ENCODE measurements at regions not wholly inside any gene's neighbourhood (a gene's known extent, or its start where the extent isn't known, plus 50 kb on each side); places are given as distances from the start of the nearest gene placed in this dataset.

- Histone ChIP-seq H3K27me3 (ENCODE audit: insufficient read depth, poor library complexity, severe bottlenecking) (no peaks in the 10 kb centered on the region), H3K27ac (ENCODE audit: poor library complexity, severe bottlenecking) (no peak overlapping the region), H3K4me1 (ENCODE audit: insufficient read depth, poor library complexity, severe bottlenecking) (no peaks in the 10 kb centered on the region), H3K4me3 (ENCODE audit: severe bottlenecking) (no peak overlapping the region), H3K9me3 (ENCODE audit: severe bottlenecking) (no peaks in the 10 kb centered on the region), H3K36me3 (ENCODE audit: low read depth) (no peaks in the 10 kb centered on the region)
- DNase-seq (ENCODE audit: low spot score) (no peak), ATAC-seq (ENCODE audit: low read depth) (no peak)
- no peak for TF ChIP-seq CTCF (IDR thresholded peaks at IDR 0.05; ENCODE audit: poor library complexity, severe bottlenecking)
Observed at GRCh38 chr20:19073584-19074218, 138.7 kb upstream of the SLC24A3 start.

DNA sequence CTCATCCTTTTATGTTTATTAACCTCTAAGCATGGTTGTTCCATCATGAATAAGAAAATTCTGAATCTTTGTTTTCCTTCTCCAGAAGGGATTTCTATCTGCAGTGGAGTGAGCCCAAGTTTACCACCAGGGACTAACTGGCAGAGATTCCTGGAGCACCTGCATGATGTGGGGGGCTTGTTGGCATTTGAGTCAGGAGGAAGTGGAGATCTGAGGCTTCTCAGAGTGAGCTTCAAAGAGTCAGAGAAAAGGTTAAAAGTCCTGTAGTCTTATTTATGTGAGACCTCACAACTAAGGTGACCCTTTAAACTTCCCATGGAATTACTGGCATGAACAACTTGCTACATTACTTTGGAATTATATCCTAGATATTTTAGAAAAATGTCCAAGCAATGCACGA is 138.1 kb upstream of the SLC24A3 start:
- no peak overlapping the region for H3K4me3 ChIP-seq (ENCODE audit: severe bottlenecking)

DNA sequence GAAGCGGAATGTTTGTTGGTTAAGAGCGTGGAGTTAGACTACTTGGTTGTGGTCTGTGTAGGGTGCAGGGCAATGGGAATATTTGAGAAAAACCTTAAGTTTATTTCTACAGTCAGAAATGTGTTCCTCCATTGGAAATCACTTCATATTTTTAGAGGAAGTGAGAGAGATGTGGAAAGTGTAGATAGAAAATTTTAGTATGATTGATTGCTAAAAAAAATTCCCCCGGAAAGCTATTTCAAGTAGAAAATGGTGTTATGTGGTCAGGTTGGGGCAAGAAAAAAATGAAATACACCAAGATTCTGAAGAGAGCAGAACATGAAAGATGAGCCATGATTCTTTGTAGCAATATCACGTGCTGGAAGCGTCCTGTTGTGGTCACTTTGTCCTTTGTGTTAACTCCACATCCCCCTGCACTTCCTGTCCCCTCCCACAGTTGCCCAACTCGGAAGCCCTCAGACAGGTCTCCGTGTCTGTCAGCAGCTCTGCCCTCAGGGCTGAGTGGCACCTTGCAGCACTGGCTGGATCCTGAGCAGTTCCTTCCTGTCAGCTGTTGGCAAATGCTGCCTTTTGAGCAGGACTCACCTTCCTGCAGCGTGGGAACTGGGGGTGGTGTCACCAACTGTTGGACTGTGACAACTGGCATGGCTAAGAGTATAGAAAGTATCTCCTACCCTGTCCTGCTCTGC is 137.5 kb upstream of the SLC24A3 start:
- no peak for ATAC-seq (ENCODE audit: low read depth)
- DNase-seq (ENCODE audit: low spot score): no peak
- no peaks in the 10 kb centered on the region for H3K9me3 ChIP-seq (ENCODE audit: severe bottlenecking)
- no peak for TF ChIP-seq CTCF (IDR thresholded peaks at IDR 0.05; ENCODE audit: poor library complexity, severe bottlenecking)
- no peaks in the 10 kb centered on the region for H3K4me1 ChIP-seq (ENCODE audit: insufficient read depth, poor library complexity, severe bottlenecking)
- H3K4me3 ChIP-seq (ENCODE audit: severe bottlenecking): no peak overlapping the region
- no peaks in the 10 kb centered on the region for H3K27me3 ChIP-seq (ENCODE audit: insufficient read depth, poor library complexity, severe bottlenecking)
- no peaks in the 10 kb centered on the region for H3K36me3 ChIP-seq (ENCODE audit: low read depth)
- no peak overlapping the region for H3K27ac ChIP-seq (ENCODE audit: poor library complexity, severe bottlenecking)

More for the DNA sequence above, 138.1 kb upstream of the SLC24A3 start:
- Histone ChIP-seq H3K27ac (ENCODE audit: poor library complexity, severe bottlenecking) (no peak overlapping the region), H3K27me3 (ENCODE audit: insufficient read depth, poor library complexity, severe bottlenecking) (no peaks in the 10 kb centered on the region), H3K9me3 (ENCODE audit: severe bottlenecking) (no peaks in the 10 kb centered on the region), H3K36me3 (ENCODE audit: low read depth) (no peaks in the 10 kb centered on the region), H3K4me1 (ENCODE audit: insufficient read depth, poor library complexity, severe bottlenecking) (no peaks in the 10 kb centered on the region)
- no peak for TF ChIP-seq CTCF (IDR thresholded peaks at IDR 0.05; ENCODE audit: poor library complexity, severe bottlenecking)
- ATAC-seq (ENCODE audit: low read depth) (no peak), DNase-seq (ENCODE audit: low spot score) (no peak)

GRCh38 chr20:19077370-19078220 is 134.8 kb upstream of the SLC24A3 start:
- H3K4me1 ChIP-seq (ENCODE audit: insufficient read depth, poor library complexity, severe bottlenecking): no peaks in the 10 kb centered on the region
- ATAC-seq (ENCODE audit: low read depth): no peak
- no peaks in the 10 kb centered on the region for H3K36me3 ChIP-seq (ENCODE audit: low read depth)
- H3K4me3 ChIP-seq (ENCODE audit: severe bottlenecking): no peak overlapping the region
- no peaks in the 10 kb centered on the region for H3K27me3 ChIP-seq (ENCODE audit: insufficient read depth, poor library complexity, severe bottlenecking)
- no peak for DNase-seq (ENCODE audit: low spot score)
- no peak for TF ChIP-seq CTCF (IDR thresholded peaks at IDR 0.05; ENCODE audit: poor library complexity, severe bottlenecking)
- no peaks in the 10 kb centered on the region for H3K9me3 ChIP-seq (ENCODE audit: severe bottlenecking)
- H3K27ac ChIP-seq (ENCODE audit: poor library complexity, severe bottlenecking): no peak overlapping the region
